OCI-LY3 (cell line): ENCODE measurements at regions not wholly inside any gene's neighbourhood (a gene's known extent, or its start where the extent isn't known, plus 50 kb on each side); places are given as distances from the start of the nearest gene placed in this dataset.
"Not testable (repeated sequence)": the region's sequence is repeated elsewhere in the genome, so short reads cannot be mapped to it uniquely, and the experiment has no call there.

ENCODE experiments used
- EZH2phosphoT487 ChIP-seq: fragments of 200-600 bp; shearing (Covaris generic); IDR thresholded peaks from 2 replicates; pipeline ENCODE4 v1.6.1; 2018; ENCODE audit warnings: antibody characterized with exemption, mixed run types, low read depth
- TF ChIP-seq, protein P1 (sequence below): fragments of 200-600, 300-600 bp; sonication (generic); IDR thresholded peaks from 2 replicates; pipeline ENCODE4 v1.5.1; 2014; ENCODE audit warnings: antibody characterized with exemption, low read length, low read depth

DNA sequence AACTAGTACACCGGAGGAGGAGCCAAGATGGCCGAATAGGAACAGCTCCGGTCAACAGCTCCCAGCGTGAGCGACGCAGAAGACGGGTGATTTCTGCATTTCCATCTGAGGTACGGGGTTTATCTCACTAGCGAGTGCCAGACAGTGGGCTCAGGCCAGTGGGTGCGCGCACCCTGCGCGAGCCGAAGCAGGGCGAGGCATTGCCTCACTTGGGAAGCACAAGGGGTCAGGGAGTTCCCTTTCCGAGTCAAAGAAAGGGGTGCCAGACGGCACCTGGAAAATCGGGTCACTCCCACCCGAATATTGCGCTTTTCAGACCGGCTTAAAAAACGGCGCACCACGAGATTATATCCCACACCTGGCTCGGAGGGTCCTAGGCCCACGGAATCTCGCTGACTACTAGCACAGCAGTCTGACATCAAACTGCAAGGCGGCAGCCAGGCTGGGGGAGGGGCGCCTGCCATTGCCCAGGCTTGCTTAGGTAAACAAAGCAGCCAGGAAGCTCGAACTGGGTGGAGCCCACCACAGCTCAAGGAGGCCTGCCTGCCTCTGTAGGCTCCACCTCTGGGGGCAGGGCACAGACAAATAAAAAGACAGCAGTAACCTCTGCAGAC lies 426.7 kb upstream of the DEPDC1 start:
- TF ChIP-seq, protein P1, sequence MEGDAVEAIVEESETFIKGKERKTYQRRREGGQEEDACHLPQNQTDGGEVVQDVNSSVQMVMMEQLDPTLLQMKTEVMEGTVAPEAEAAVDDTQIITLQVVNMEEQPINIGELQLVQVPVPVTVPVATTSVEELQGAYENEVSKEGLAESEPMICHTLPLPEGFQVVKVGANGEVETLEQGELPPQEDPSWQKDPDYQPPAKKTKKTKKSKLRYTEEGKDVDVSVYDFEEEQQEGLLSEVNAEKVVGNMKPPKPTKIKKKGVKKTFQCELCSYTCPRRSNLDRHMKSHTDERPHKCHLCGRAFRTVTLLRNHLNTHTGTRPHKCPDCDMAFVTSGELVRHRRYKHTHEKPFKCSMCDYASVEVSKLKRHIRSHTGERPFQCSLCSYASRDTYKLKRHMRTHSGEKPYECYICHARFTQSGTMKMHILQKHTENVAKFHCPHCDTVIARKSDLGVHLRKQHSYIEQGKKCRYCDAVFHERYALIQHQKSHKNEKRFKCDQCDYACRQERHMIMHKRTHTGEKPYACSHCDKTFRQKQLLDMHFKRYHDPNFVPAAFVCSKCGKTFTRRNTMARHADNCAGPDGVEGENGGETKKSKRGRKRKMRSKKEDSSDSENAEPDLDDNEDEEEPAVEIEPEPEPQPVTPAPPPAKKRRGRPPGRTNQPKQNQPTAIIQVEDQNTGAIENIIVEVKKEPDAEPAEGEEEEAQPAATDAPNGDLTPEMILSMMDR: not testable (repeated sequence)
- not testable (repeated sequence) for TF ChIP-seq EZH2phosphoT487
